D721Med (cell line): ENCODE measurements at regions not wholly inside any gene's neighbourhood (a gene's known extent, or its start where the extent isn't known, plus 50 kb on each side); places are given as distances from the start of the nearest gene placed in this dataset.

Experiments
- DNase-seq: peaks from one replicate; pipeline ENCODE4 v3.0.0; 2011; ENCODE audit warnings: low spot score; ENCODE audit not compliant: insufficient read length
- FAIRE-seq: peaks from 2 replicates; lab custom pipeline; 2011; peaks lifted over from hg19 to GRCh38; lab: Jason Lieb, UNC
- CTCF ChIP-seq: IDR thresholded peaks from 2 replicates; pipeline ENCODE4 v1.5.1; 2012; ENCODE audit warnings: mild to moderate bottlenecking, control low read depth; ENCODE audit not compliant: insufficient read depth; ENCODE audit errors: missing control alignments

- no peak for TF ChIP-seq CTCF
- no peak for FAIRE-seq
- no peak for DNase-seq
Measured at GRCh38 chr4:123696687-123697086, 300.1 kb downstream of the SPRY1 start.

GRCh38 chr4:123698556-123698955, 302.0 kb downstream of the SPRY1 start:
- no peak for DNase-seq
- TF ChIP-seq CTCF, result no peak
- no peak for FAIRE-seq

GRCh38 chr4:123699880-123700771, 303.5 kb downstream of the SPRY1 start:
- no peak for FAIRE-seq
- DNase-seq, result no peak
- TF ChIP-seq CTCF, result no peak

- TF ChIP-seq CTCF, result no peak
- FAIRE-seq (no peak), DNase-seq (no peak)
Measured at GRCh38 chr4:123701131-123701575, 304.6 kb downstream of the SPRY1 start.

GRCh38 chr4:123705419-123705818, 308.8 kb downstream of the SPRY1 start:
- DNase-seq (no peak), FAIRE-seq (no peak)
- no peak for TF ChIP-seq CTCF

- no peak for DNase-seq
- TF ChIP-seq CTCF, result no peak
- FAIRE-seq, result no peak
Measured at GRCh38 chr4:123706973-123707372, 310.4 kb downstream of the SPRY1 start.

- TF ChIP-seq CTCF, result no peak
- no peak for FAIRE-seq
- DNase-seq, result no peak
Measured at GRCh38 chr4:123708902-123709301, 312.3 kb downstream of the SPRY1 start.
